ENCODE measurements at regions not wholly inside any gene's neighbourhood (a gene's known extent, or its start where the extent isn't known, plus 50 kb on each side); places are given as distances from the start of the nearest gene placed in this dataset.

GRCh38 chr3:194219826-194220410, 84.0 kb downstream of the HES1 start:
- no peak for DNase-seq

- no peak for DNase-seq
Measured at GRCh38 chr3:194220901-194221326, 85.0 kb downstream of the HES1 start.

GRCh38 chr3:194221336-194221735, 85.4 kb downstream of the HES1 start:
- no peak for DNase-seq

GRCh38 chr3:194223951-194224350, 88.0 kb downstream of the HES1 start:
- no peak for DNase-seq

- peak; percentile 47 for DNase-seq
Measured at GRCh38 chr3:194224471-194225417, 88.8 kb downstream of the HES1 start.

- DNase-seq = no peak
Measured at GRCh38 chr3:194225418-194225812, 89.5 kb downstream of the HES1 start.

GRCh38 chr3:194225988-194226663, 90.2 kb downstream of the HES1 start:
- peak; percentile 37 for DNase-seq

GRCh38 chr3:194231929-194232832, 96.2 kb downstream of the HES1 start:
- peak; percentile 21 for DNase-seq

GRCh38 chr3:194233150-194233549, 97.2 kb downstream of the HES1 start:
- DNase-seq = peak; percentile 13

GRCh38 chr3:194235160-194235559, 99.2 kb downstream of the HES1 start:
- peak; percentile 21 for DNase-seq

- DNase-seq = no peak
Measured at GRCh38 chr3:194237110-194237509, 101.2 kb downstream of the HES1 start.

- peak; percentile 37 for DNase-seq
Measured at GRCh38 chr3:194240766-194241165, 104.8 kb downstream of the HES1 start.

GRCh38 chr3:194243172-194243837, 107.4 kb downstream of the HES1 start:
- DNase-seq = no peak

GRCh38 chr3:194244167-194244566, 107.0 kb downstream of the CPN2 start:
- no peak for DNase-seq

- no peak for DNase-seq
Measured at GRCh38 chr3:194245474-194245873, 105.7 kb downstream of the CPN2 start.

GRCh38 chr3:194245975-194246561, 105.1 kb downstream of the CPN2 start:
- peak; percentile 9 for DNase-seq

- DNase-seq = no peak
Measured at GRCh38 chr3:194246709-194247349, 104.3 kb downstream of the CPN2 start.

- DNase-seq = peak; percentile 7
Measured at GRCh38 chr3:194247350-194247740, 103.8 kb downstream of the CPN2 start.

GRCh38 chr3:194249323-194250097, 101.6 kb downstream of the CPN2 start:
- peak; percentile 45 for DNase-seq
